HFF-Myc (cell line): ENCODE measurements at regions not wholly inside any gene's neighbourhood (a gene's known extent, or its start where the extent isn't known, plus 50 kb on each side); places are given as distances from the start of the nearest gene placed in this dataset.
"Not testable (repeated sequence)": the region's sequence is repeated elsewhere in the genome, so short reads cannot be mapped to it uniquely, and the experiment has no call there.

Experiments
- DNase-seq: peaks from one replicate; pipeline ENCODE4 v3.0.0-alpha.2; 2011; ENCODE audit warnings: low read depth; ENCODE audit errors: extremely low read depth
- H3K4me3 ChIP-seq: replicated peaks from 2 replicates; pipeline ENCODE4 v1.5.1; 2011; ENCODE audit warnings: low read depth, mild to moderate bottlenecking, control low read depth, low read length
- TF ChIP-seq, protein P1 (sequence below): IDR thresholded peaks from 2 replicates; pipeline ENCODE4 v1.5.1; 2012; ENCODE audit warnings: mild to moderate bottlenecking, low read depth, low read length, control low read depth; ENCODE audit errors: missing control alignments

DNA sequence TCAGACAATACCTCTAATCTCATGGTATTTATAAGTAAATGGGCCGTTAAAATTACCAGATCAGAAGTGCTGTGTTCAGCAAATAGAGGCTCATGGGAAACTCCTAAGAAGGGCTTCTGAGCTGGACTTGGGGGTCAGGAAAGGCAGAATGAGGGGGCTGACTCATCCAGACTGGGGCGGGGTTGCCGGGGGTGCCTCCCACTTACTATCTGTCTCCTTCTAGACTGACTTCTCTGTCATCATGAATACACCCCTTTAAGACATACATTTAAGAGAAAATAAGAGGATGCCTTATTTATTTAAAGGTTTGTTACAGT, 96.0 kb upstream of the ERRFI1 start:
- TF ChIP-seq, protein P1, sequence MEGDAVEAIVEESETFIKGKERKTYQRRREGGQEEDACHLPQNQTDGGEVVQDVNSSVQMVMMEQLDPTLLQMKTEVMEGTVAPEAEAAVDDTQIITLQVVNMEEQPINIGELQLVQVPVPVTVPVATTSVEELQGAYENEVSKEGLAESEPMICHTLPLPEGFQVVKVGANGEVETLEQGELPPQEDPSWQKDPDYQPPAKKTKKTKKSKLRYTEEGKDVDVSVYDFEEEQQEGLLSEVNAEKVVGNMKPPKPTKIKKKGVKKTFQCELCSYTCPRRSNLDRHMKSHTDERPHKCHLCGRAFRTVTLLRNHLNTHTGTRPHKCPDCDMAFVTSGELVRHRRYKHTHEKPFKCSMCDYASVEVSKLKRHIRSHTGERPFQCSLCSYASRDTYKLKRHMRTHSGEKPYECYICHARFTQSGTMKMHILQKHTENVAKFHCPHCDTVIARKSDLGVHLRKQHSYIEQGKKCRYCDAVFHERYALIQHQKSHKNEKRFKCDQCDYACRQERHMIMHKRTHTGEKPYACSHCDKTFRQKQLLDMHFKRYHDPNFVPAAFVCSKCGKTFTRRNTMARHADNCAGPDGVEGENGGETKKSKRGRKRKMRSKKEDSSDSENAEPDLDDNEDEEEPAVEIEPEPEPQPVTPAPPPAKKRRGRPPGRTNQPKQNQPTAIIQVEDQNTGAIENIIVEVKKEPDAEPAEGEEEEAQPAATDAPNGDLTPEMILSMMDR, result no peak
- DNase-seq, result no peak
- no peak overlapping the region for H3K4me3 ChIP-seq

DNA sequence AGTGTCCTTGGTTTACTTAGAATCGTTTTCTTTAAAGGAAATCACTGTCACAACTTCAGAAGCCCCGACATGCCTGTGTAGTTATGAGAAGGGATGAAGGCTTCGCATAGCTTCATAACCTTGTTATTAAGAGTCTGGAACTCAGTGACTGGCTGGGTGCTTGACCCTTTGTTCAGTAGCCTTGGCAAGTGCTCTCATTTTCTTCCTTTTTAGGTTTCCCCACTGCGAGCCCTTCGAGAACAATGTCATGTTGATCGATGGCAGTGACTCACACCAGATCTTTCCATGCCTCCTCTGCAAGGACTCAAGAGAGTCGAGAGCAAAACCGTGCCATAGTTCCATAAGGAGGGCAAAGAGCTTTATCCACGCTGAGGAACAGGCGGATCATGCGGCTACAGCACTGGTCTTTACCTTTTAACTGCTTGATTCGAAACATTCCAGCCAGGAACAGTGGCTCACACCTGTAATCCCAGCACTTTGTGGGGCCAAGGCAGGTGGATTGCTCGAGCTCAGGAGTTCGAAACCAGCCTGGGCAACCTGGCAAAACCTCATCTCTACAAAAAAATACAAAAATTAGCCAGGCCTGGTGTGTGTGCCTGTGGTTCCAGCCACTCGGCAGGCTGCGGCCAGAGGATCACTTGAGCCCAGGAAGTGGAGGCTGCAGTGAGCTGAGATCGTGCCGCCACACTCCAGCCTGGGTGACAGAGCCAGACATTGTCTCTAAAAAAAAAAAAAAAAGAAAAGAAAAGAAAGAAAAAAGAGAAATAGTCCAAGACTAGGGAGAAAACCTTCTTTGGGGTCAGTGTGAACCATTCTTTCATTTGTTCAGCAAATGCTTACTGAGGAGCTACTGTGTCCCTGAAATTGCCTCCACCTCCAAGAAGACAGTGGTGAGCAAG, 95.4 kb upstream of the ERRFI1 start:
- no peak overlapping the region for H3K4me3 ChIP-seq
- no peak for DNase-seq
- TF ChIP-seq, protein P1, result no peak

DNA sequence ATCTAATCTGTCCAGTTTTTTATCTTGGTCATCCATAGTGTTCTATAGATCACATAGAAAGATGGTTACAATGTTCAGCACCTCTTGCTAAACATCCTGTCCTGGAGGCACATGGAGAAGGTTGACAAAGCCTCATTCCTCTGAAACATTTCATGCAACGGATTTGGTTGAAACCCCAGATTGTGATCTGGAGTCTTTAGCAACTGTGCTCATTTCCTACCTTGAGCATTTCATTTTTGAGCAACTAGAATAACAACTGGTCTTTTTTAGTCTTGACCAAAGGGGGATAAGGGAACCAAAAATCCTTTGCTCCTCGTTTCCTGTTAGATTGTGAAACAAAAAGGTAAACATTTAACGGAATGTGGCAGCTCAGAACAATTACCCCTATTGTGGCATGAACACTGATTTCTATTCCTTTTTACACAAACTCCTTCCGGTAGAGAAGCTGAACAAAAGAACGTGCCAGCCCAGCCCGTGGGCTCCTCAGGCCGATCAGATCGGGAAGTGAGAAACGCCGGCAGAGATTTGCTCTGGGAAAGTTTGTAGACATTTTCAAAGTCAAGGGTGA, 94.7 kb upstream of the ERRFI1 start:
- TF ChIP-seq, protein P1, result no peak
- no peak for DNase-seq
- no peak overlapping the region for H3K4me3 ChIP-seq

DNA sequence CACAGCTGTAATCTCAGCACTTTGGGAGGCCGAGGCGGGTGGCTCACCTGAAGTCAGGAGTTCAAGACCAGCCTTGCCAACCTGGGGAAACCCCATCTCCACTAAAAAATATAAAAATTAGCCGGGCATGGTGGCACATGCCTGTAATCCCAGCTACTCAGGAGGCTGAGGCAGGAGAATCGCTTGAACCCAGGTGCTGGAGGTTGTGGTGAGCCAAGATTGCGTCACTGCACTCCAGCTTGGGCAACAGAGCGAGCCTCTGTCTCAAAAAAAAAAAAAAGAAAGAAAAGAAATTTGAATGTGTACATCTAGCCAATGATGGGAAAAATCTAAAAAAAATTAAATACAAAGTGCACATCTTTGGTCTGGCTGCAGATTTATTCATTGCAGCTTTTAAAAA, 92.6 kb upstream of the ERRFI1 start:
- H3K4me3 ChIP-seq, DNase-seq: not testable (repeated sequence)

DNA sequence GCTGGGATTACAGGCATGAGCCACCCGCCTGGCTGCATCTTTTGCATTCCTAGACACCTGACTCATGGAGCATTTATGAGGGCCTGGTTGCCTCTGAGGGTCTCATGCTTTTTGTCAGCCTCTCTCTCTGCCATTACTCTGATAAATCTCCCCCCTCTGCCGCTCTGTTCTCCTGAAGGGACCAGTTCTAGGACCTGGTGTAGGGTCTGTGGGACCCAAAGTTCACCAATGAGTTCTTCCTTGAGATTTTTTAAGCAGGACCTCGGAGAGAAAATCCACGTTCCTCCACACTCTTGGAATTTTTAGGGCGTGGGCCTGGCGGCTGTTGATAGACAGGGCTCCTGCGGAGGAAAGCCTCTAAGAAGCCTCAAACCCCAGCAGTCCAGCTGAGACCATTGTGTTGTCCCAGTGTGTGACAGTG, 91.9 kb upstream of the ERRFI1 start:
- TF ChIP-seq, protein P1, result no peak
- no peak overlapping the region for H3K4me3 ChIP-seq
- no peak for DNase-seq

DNA sequence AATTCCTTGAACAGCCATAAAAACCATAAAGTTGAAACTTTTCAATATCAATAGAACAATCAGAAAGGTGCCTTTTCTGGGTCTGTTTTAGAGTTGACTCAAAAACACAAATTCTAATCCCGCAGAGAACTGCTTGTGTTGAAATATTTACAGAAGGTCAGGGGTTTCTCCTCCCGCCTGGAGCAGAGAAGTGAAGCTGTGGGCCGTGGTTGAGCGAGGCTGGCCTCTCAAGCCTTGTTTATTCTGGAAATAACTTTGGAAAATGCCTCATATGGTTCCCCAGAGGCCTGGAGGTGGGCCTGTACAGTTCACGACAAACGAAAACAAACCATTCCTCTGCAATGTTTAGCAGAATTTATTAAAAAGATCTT, 90.8 kb upstream of the ERRFI1 start:
- TF ChIP-seq, protein P1, result no peak
- DNase-seq, result no peak
- no peak overlapping the region for H3K4me3 ChIP-seq

DNA sequence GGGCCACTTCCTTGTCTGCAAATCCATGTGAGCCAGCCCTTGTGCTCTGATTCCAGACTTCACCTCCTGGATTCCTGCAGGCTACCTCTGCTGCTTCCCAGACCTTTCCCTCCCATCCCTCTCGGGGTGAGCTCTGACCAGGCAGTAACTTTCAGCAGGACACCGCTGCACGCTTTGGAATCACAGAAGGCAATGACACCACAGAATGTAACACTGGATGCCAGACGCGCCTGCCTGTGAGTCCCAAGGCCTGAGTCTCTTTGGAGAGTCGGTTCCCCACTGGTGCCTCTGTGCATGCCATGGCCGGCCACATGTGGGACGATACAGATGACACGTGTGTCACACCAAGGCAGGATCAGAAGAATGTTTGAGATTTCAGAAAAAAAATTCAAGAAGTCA, 89.7 kb upstream of the ERRFI1 start:
- TF ChIP-seq, protein P1, result no peak
- no peak for DNase-seq

More for the DNA sequence above, 89.7 kb upstream of the ERRFI1 start:
- no peak overlapping the region for H3K4me3 ChIP-seq
